Effector memory CD8-positive, alpha-beta T cell (primary cell): ENCODE measurements at regions not wholly inside any gene's neighbourhood (a gene's known extent, or its start where the extent isn't known, plus 50 kb on each side); places are given as distances from the start of the nearest gene placed in this dataset.
"Not testable (repeated sequence)": the region's sequence is repeated elsewhere in the genome, so short reads cannot be mapped to it uniquely, and the experiment has no call there.

Source experiments
- ATAC-seq: fragments of 150-1000 bp; cut with Tn5 transposase; replicated peaks from 2 replicates; pipeline ENCODE4 v1.10.0; 2021; ENCODE audit warnings: mild to moderate bottlenecking, moderate library complexity
- DNase-seq, 3 experiments: peaks; one replicate each; pipeline ENCODE4 v3.0.0; 2021
- H3K27ac Mint-ChIP-seq, 2 donors: one replicate each; pipeline ENCODE4 v1.8.0; 2022; ENCODE audit warnings: mild to moderate bottlenecking in 2 of 2, mixed read lengths in 2 of 2, moderate library complexity in 2 of 2
- H3K27me3 Mint-ChIP-seq, 2 donors: one replicate each; pipeline ENCODE4 v1.8.0; 2022; ENCODE audit warnings: mixed read lengths in 2 of 2
- H3K36me3 Mint-ChIP-seq: one replicate; pipeline ENCODE4 v1.8.0; 2022; ENCODE audit warnings: mild to moderate bottlenecking, moderate library complexity, mixed read lengths; ENCODE audit not compliant: insufficient read depth
- H3K4me1 Mint-ChIP-seq, 2 donors: one replicate each; pipeline ENCODE4 v1.8.0; 2022; ENCODE audit warnings: low read depth in 2 of 2, mixed read lengths in 2 of 2
- H3K4me3 Mint-ChIP-seq, 2 donors: one replicate each; pipeline ENCODE4 v1.8.0; 2022; ENCODE audit warnings: mild to moderate bottlenecking in 2 of 2, mixed read lengths in 2 of 2, moderate library complexity in 2 of 2
- H3K9me3 Mint-ChIP-seq, 2 donors: one replicate each; pipeline ENCODE4 v1.8.0; 2022; ENCODE audit warnings: mixed read lengths in 2 of 2

- Mint-ChIP-seq H3K9me3 (no peaks in the 10 kb centered on the region), H3K27me3 (peaks cover 23 to 53% of the 10 kb centered on the region in 2 donors), H3K36me3 (no peaks in the 10 kb centered on the region), H3K27ac (no peak overlapping the region), H3K4me1 (no peaks in the 10 kb centered on the region), H3K4me3 (no peak overlapping the region)
- no peak for DNase-seq
- ATAC-seq: no peak
Measured at GRCh38 chr2:207228402-207228801, 62.7 kb upstream of the KLF7 start.

GRCh38 chr2:207229161-207229560 lies 63.4 kb upstream of the KLF7 start:
- DNase-seq (no peak), ATAC-seq (no peak)
- Mint-ChIP-seq H3K27ac (no peak overlapping the region), H3K27me3 (peaks cover 23 to 53% of the 10 kb centered on the region in 2 donors), H3K4me1 (no peaks in the 10 kb centered on the region), H3K36me3 (no peaks in the 10 kb centered on the region), H3K9me3 (no peaks in the 10 kb centered on the region), H3K4me3 (no peak overlapping the region)

- H3K9me3 Mint-ChIP-seq: no peaks in the 10 kb centered on the region
- H3K4me1 Mint-ChIP-seq: no peaks in the 10 kb centered on the region
- no peak overlapping the region for H3K27ac Mint-ChIP-seq
- no peaks in the 10 kb centered on the region for H3K36me3 Mint-ChIP-seq
- peaks cover 16 to 40% of the 10 kb centered on the region in 2 donors for H3K27me3 Mint-ChIP-seq
- no peak overlapping the region for H3K4me3 Mint-ChIP-seq
- DNase-seq: no peak
- ATAC-seq: no peak
Measured at GRCh38 chr2:207230261-207231105, 64.7 kb upstream of the KLF7 start.

GRCh38 chr2:207231106-207231865 lies 65.5 kb upstream of the KLF7 start:
- peaks cover 16 to 34% of the 10 kb centered on the region in 2 donors for H3K27me3 Mint-ChIP-seq
- H3K4me1 Mint-ChIP-seq: peaks cover 0 to 2% of the 10 kb centered on the region in 2 donors
- H3K4me3 Mint-ChIP-seq: no peak overlapping the region
- DNase-seq (no peak), ATAC-seq (no peak)
- no peaks in the 10 kb centered on the region for H3K36me3 Mint-ChIP-seq
- H3K27ac Mint-ChIP-seq: no peak overlapping the region
- H3K9me3 Mint-ChIP-seq: no peaks in the 10 kb centered on the region

GRCh38 chr2:207231967-207232366 lies 66.2 kb upstream of the KLF7 start:
- Mint-ChIP-seq H3K27ac (no peak overlapping the region), H3K27me3 (peaks cover 10 to 27% of the 10 kb centered on the region in 2 donors), H3K9me3 (no peaks in the 10 kb centered on the region), H3K4me1 (peaks cover 0 to 3% of the 10 kb centered on the region in 2 donors), H3K4me3 (no peak overlapping the region), H3K36me3 (no peaks in the 10 kb centered on the region)
- ATAC-seq (no peak), DNase-seq (no peak)

GRCh38 chr2:207233141-207233540 lies 67.4 kb upstream of the KLF7 start:
- not testable (repeated sequence) for ATAC-seq, DNase-seq, H3K4me3 Mint-ChIP-seq, H3K4me1 Mint-ChIP-seq, H3K9me3 Mint-ChIP-seq, H3K36me3 Mint-ChIP-seq, H3K27ac Mint-ChIP-seq
- H3K27me3 Mint-ChIP-seq: peaks cover 10 to 24% of the 10 kb centered on the region in 2 donors

GRCh38 chr2:207233731-207234130 lies 68.0 kb upstream of the KLF7 start:
- DNase-seq (no peak), ATAC-seq (no peak)
- no peaks in the 10 kb centered on the region for H3K36me3 Mint-ChIP-seq
- H3K27me3 Mint-ChIP-seq: peaks cover 10 to 18% of the 10 kb centered on the region in 2 donors
- H3K9me3 Mint-ChIP-seq: no peaks in the 10 kb centered on the region
- no peak overlapping the region for H3K4me3 Mint-ChIP-seq
- no peak overlapping the region for H3K27ac Mint-ChIP-seq
- peaks cover 0 to 3% of the 10 kb centered on the region in 2 donors for H3K4me1 Mint-ChIP-seq

- peaks cover 8% of the 10 kb centered on the region in 2 donors for H3K27me3 Mint-ChIP-seq
- no peak for DNase-seq
- ATAC-seq: no peak
Measured at GRCh38 chr2:207235621-207236020, 69.9 kb upstream of the KLF7 start.

GRCh38 chr2:207236156-207236935 lies 70.6 kb upstream of the KLF7 start:
- H3K27ac Mint-ChIP-seq: no peak overlapping the region
- peaks cover 5 to 7% of the 10 kb centered on the region in 2 donors for H3K27me3 Mint-ChIP-seq
- ATAC-seq: no peak

More at GRCh38 chr2:207235621-207236020, 69.9 kb upstream of the KLF7 start:
- H3K4me1 Mint-ChIP-seq: peaks cover 0 to 3% of the 10 kb centered on the region in 2 donors
- no peak overlapping the region for H3K27ac Mint-ChIP-seq
- H3K9me3 Mint-ChIP-seq: no peaks in the 10 kb centered on the region
- H3K36me3 Mint-ChIP-seq: no peaks in the 10 kb centered on the region
- no peak overlapping the region for H3K4me3 Mint-ChIP-seq

GRCh38 chr2:207238831-207239701 lies 73.3 kb upstream of the KLF7 start:
- ATAC-seq: no peak
- Mint-ChIP-seq H3K36me3 (no peaks in the 10 kb centered on the region), H3K4me3 (no peak overlapping the region), H3K9me3 (no peaks in the 10 kb centered on the region), H3K27ac (no peak overlapping the region), H3K27me3 (no peaks in the 10 kb centered on the region), H3K4me1 (peaks cover 0 to 3% of the 10 kb centered on the region in 2 donors)
- no peak for DNase-seq

More at GRCh38 chr2:207236156-207236935, 70.6 kb upstream of the KLF7 start:
- Mint-ChIP-seq H3K4me1 (peaks cover 0 to 3% of the 10 kb centered on the region in 2 donors), H3K36me3 (no peaks in the 10 kb centered on the region), H3K9me3 (no peaks in the 10 kb centered on the region), H3K4me3 (no peak overlapping the region)
- no peak for DNase-seq

- Mint-ChIP-seq H3K27me3 (no peaks in the 10 kb centered on the region), H3K9me3 (no peaks in the 10 kb centered on the region), H3K4me3 (no peak overlapping the region), H3K4me1 (peaks cover 0 to 3% of the 10 kb centered on the region in 2 donors), H3K27ac (no peak overlapping the region), H3K36me3 (no peaks in the 10 kb centered on the region)
- DNase-seq: no peak
- no peak for ATAC-seq
Measured at GRCh38 chr2:207239754-207240494, 74.2 kb upstream of the KLF7 start.

- ATAC-seq: no peak
- Mint-ChIP-seq H3K27me3 (no peaks in the 10 kb centered on the region), H3K36me3 (no peaks in the 10 kb centered on the region), H3K4me3 (no peak overlapping the region), H3K4me1 (peaks cover 0 to 3% of the 10 kb centered on the region in 2 donors), H3K27ac (no peak overlapping the region), H3K9me3 (no peaks in the 10 kb centered on the region)
- DNase-seq: no peak
Measured at GRCh38 chr2:207240649-207241048, 74.9 kb upstream of the KLF7 start.
